HG03066 (cell line): ENCODE measurements at regions not wholly inside any gene's neighbourhood (a gene's known extent, or its start where the extent isn't known, plus 50 kb on each side); places are given as distances from the start of the nearest gene placed in this dataset.
"Not testable (repeated sequence)": the region's sequence is repeated elsewhere in the genome, so short reads cannot be mapped to it uniquely, and the experiment has no call there.

Experiments
- ATAC-seq: cut with Tn5 transposase; IDR thresholded peaks from one replicate; pipeline ENCODE4 v1.9.1; 2021; ENCODE audit warnings: low read depth; ENCODE audit not compliant: unreplicated experiment

DNA sequence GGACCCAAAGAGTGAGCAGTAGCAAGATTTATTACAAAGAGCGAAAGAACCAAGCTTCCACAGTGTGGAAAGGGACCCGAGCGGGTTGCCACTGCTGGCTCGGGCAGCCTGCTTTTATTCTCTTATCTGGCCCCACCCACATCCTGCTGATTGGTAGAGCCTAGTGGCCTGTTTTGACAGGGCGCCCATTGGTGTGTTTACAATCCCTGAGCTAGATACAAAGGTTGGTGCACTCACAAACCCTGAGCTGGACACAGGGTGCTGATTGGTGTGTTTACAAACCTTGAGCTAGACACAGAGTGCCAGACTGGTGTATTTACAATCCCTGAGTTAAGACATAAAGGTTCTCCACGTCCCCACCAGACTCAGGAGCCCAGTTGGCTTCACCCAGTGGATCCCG is 676.9 kb downstream of the SI start:
- not testable (repeated sequence) for ATAC-seq

DNA sequence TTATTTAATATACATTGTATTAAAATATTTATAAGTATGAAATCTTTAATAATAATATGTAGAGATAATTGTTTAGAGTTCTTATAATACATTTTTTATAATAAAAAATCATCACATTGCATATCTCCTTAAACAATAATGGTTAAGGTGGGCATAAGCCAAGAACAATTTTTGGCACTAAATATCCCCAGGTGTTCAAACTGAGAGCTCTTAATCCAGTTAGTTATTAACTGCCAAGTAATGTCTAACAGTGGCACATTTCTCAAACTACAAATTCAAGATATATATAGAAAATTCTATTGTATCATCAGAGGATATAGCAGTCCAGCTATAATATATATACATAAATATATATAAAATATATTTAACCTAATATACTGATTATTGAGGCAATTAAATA is 680.8 kb downstream of the SI start:
- ATAC-seq = no peak

DNA sequence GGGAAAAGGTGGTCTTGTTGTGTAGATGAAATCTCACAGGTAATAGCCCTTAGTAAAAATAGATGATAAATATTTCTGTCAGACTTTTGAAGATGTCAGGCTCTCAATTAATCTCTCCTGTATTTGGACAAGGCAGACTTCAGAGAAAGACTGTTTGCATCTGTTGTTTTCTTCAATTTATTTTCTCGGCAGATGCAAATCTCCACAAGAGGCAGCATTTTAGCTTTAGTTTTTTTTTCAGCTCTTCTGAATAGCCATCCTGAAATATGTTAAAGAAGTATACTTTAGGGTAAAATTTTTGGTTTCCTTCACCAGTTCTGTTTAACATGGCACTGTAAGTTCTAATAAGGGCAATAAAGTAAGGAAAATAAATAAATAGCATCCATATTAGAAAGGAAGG is 685.1 kb downstream of the SI start:
- ATAC-seq = no peak

DNA sequence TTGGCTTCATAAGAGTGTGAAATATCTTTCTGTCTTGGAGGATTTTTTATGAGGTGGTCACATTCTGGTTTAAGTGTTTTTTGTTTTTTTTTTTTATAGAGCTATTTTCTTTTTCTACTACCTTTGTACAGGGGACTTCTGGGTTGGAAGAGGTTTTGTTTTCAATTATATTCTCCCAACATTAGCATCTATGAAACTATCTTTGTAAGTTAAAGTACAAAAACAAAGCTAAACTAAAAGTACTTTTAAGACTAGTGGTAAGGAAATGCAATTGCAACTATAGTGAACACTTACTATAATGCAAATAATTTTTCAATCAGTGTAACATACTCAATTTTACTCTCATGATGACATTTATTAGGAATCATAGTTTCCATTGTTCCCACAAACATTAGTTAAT is 688.2 kb downstream of the SI start:
- ATAC-seq = no peak

DNA sequence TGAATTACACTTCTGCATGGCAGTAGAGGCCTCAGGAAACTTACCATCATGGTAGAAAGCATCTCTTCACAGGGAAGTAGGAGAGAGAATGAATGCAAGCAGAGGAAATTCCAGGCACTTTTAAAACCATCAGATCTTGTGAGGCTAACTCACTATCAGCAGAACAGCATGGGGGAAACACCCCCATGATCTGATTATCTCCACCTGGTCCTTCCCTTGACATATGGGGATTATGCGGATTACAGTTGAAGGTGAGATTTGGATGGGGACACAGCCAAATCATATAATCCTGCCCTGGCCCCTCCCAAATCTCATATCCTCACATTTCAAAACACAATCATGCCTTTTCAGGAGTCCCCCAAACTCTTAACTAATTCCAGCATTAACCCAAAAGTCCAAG is 691.1 kb downstream of the SI start:
- no peak for ATAC-seq

DNA sequence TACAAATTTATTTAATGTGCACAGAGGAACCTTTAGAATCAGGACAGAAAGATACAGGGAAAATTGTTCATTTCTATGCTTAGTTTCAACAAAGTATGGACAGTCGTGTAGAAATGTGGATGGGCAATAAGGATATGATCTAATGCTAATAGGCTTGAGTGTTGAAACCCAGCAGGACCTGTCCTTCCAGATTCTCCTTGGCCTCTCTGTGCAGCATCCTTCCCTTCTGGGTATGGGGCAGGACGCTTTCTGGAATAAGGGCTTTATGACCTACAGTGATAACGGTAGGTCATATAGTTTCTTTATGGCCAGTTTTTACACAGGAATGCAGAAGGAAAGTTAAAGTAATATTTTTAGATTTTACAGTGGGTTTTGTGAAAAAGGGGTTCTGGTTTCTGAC is 698.1 kb downstream of the SI start:
- ATAC-seq = no peak

DNA sequence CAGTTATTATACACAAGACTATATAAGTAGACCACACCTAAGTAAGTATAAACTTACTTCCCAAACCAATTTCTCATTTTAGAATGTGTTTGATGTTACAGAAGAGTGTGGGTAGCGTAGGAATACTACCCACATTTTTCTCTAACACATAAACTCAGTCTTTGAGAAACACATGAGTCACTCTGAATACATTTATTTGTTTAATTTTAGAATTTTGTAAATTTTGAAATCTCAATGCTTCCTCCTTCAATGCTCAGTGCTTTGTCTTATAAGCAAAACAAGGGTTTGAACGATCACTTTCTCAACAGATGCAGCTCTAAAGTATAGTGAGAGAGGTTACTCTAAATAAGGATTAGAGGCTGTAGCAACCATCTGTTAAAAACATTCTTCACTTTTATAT is 700.8 kb downstream of the SI start:
- ATAC-seq = no peak

DNA sequence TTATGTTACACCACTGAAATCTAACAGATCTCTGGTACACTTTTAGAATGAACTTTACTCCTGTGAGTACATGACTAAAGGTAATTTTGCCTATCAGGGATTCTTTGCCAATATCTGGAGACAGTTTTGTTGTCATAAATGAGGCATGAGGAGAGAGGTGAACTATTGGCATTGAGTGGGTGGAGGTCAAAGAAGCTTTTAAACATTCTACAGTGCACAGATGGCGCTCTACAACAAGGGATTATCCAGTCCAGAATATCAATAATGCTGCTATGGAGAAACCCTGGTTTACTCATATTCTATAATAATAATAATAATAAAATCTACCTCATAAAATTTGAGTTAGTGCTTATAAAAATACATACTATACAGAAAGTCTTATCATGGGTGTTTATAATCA is 702.3 kb downstream of the SI start:
- ATAC-seq = no peak

DNA sequence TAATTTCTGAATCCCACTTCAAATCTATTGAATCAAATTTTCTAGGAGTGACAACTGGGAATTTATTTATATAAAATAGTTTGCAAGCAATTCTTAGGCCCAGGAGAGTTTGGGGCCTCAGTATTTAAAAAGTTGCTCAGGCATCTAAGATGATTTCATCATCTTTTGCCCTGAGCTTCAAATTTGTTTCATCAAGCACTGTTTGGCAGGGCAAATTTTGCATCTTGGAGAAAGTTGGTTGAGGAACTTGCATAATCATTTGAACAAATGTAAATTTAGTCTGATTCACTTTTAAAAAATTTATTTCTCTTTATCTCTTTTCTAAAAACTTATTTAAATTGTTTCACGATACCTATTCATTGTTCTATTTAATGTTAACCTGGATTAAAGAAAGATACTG is 702.8 kb downstream of the SI start:
- ATAC-seq = no peak

DNA sequence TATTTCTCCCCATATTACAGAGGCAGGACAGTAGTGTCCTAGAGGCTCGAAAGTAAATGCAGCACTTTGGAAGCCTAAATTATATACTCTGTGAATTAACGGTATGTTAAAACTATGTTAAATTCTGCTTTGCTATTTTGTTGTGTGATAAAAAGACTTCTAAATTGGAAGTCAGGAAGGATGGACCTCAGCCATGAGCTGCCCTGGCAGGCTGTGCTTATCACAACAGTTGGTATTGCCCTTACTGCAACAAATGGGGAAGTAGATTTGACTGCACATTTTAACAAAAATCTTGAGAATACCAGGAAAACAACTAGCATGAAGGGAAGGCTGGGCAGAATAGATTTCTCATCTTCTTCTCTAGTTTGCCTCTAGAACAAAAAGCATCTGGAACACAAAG is 706.6 kb downstream of the SI start:
- ATAC-seq = no peak

DNA sequence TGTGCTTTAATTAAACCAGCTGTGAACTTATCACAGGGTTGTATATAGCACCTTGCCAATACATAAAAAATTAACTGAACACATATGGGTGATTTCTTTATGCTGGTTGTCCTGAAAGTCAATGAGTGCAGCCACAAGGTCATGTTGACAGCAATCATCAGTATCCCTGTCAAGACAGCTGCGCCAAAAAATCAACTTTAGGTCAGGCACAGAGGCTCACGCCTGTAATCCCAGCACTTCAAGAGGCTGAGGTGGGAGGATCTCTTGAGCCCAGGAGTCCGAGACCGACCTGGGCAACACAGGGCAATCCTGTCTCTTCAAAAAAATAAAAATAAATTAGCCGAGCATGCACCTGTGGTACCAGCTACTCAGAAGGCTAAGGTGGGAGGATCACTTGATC is 707.3 kb downstream of the SI start:
- ATAC-seq = no peak

DNA sequence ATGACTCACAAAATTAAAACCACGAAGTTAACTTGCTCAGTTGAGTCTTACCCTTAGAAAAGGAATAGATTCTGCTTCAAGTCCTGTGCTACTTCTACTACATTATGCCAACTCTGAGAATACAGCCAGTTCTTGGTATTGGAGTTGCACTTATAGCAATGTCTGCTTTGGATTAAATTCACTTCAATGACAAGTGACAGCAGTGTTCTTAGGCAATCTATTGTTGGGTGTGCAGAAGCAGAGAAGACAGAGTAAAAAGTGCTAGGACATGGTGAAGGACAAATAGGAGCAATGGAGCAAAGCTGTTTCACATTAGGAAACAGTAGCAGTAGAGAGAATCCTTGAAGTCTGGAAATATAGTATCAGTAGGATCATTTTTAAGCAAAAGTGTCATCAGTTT is 713.1 kb downstream of the SI start:
- ATAC-seq = no peak

DNA sequence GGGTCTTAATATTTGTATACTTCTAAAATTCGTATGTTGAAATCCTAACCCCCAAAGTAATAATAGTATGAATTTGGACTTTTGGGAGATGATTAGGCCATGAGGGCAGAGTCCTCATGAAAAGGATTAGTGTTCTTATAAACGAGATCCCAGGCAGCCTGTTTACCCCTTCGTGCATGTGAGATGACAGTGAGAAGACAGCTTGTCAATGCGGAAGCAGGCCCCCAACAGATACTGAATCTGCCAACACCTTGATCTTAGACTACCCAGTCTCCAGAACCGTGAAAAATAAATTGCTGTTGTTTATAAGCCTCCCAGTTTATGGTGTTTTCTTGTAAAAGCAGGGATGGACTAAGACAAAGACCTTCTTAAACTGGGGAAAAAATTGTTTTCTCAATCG is 714.2 kb downstream of the SI start:
- no peak for ATAC-seq

DNA sequence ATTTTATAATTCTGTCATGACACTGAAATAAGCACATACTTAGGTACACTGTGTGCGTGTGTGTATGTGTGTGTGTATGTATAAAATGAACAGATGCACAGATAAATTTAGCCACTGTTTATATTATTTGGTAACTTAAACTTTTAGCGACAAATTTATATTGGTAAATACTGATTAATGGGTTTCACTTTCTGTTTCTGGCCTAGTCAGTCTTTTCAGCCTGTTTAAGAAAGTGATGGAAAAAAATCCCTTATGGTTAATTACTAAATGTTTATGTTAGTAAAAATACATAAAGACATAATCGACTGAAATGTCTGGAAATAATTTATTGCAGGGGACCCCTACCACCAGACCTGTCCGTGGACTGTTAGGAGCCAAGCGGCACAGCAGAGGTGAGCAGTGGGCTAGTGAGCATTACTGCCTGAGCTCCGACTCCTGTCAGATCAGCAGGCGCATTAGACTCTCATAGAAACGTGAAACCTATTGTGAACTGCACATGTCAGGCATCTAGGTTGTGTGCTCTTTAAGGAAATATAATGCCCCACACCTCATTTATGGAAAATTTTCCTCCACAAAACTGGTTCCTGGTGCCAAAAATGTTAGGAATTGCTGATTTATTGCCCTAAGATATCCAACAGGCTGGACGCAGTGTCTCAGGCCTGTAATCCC is 717.4 kb downstream of the SI start:
- no peak for ATAC-seq

DNA sequence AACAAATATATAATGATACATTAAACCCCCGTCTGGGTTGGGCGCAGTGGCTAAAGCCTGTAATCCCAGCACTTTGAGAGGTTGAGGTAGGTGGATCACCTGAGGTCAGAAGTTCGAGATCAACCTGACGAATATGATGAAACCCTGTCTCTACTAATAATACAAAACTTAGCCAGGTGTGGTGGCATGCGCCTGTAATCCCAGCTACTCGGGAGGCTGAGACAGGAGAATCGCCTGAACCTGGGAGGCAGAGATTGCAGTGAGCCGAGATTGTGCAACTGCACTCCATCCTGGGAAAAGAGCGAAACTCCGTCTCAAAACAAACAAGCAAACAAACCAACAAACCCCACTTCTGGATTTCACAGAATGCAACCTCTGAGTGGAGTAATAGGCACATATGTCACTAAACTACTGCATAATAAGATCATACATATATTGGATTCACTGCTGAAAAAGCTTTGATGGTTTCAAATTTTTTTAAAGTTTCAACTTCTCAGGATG is 718.2 kb downstream of the SI start:
- no peak for ATAC-seq

DNA sequence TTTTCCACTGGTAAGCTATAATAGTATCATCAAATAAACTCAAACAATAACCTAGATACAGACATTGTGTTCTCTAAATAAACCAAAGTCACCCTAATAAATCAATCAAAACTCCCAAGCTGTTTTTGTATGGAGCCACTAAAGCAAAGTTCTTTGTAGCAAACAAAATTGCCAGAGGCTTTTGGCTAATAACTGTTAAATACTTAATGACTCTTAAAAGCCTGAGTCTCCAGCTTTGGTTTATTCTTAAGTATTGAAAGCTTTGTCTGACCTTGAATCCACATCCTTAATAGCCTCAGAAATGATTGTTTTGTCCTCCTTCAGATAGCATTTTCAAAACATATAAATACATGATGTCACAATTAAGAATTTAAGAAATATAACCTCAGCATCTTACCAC is 725.3 kb downstream of the SI start:
- ATAC-seq = no peak

DNA sequence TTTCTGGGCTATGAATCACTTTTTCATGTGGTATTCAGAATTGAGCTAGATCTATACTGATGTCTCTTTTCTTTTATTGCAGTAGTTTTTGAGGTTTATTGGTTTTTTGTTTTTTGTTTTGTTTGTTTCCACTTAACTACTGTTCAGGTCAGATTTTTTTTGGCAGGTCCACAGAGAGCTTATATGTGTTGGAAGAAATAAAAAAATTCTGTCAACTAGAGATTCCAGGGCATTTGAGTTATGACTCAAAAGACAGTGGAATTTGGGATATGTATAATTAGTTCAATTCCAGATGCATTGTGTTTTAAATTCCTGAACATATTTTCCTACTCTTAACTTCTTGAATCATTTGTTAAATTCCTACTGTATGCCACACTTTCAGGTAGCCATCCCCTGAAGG is 727.2 kb downstream of the SI start:
- no peak for ATAC-seq

DNA sequence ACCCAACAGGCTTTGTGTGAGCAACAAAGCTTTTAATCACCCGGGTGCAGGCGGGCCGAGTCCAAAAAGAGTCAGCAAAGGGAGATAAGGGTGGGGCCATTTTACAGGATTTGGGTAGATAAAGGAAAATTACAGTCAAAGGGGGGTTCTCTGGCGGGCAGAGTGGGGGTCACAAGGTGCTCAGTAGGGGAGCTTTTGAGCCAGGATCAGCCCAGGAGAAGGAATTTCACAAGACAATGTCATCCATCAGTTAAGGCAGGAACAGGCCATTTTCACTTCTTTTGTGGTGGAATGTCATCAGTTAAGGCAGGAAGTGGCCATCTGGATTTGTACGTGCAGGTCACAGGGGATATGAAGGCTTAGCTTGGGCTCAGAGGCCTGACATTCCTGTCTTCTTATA is 736.1 kb downstream of the SI start:
- ATAC-seq = not testable (repeated sequence)

DNA sequence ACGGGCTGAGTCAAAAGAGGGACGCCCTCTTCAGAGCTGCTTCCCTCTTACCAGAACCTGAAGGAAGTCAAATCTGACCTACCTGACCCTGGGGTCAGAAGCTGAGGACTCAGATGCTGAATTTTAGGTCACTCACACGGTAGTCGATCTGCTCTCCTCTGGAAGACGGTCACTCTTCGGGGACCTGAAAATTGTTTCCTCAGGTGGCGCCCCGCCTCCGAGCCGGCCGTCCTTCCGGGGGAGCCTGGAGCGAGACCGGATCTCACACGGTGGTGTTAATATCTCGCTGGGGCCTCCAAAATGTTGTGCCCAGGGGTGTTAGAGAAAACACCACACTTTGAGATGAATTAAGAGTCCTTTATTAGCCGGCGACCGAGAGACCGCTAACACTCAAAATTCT is 737.2 kb downstream of the SI start:
- ATAC-seq = no peak

DNA sequence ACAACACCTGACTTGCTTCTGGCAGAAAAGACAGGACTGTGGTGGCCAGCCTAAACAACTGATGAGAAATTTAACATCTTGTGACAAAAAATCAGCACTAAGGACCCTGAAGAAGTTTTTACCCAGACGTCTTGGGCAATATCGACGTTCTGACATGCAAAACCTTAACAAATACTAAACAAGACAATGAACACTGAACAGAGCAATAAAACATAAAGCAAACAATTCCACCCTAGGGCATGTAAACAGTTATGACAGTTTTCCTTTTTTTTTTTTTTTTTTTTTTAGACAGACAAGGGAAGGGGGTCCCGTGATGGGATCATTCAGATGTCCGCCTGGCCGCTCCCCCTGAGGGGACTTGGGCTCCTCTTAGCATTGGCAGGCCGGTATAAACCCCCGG is 738.0 kb downstream of the SI start:
- no peak for ATAC-seq

DNA sequence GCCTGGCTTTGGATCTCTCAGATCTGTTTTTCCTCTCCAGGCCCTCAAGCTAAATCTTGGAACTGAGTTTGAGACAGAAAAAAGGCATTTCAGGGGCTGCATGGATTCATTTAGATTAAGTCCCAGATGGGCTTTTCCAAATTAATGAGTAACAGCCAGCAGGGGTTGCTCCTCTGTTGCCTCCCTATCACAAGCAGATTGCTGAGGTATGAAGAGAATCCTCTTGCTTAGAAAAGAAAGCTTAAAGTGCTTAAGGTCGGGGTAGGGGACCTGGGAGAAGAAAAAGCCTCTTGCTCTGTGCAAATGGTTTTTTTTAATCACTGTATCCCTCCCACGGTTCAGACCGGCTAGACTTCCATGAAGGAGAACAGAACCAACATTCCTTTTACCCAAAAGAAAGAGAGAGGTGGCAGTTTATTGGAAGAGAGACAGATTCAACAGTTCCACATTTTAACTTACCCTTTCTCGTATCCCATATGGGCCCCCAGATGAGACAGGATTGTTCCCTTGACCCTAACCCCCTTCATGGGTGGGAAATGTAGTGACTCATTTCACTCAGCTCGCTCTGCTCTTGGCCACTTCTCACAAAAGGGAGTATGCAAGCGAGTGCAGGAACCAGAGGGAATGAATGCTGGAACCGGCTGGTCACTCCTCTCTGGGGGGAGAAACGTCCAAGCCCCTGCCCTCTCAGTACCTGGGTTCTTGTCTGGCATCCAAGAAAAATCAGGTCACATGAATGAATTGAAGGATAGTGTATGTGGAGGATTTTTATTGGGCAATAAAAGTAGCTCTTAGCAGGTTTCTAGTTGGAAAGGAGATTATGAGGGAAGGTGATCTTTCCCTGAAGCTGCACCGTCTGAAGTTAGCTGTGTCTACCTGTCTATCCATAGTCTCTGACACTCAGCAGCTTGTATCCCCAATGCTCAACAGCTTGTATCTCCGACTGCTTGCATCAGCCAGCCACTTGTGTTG is 745.2 kb downstream of the SI start:
- ATAC-seq = no peak

DNA sequence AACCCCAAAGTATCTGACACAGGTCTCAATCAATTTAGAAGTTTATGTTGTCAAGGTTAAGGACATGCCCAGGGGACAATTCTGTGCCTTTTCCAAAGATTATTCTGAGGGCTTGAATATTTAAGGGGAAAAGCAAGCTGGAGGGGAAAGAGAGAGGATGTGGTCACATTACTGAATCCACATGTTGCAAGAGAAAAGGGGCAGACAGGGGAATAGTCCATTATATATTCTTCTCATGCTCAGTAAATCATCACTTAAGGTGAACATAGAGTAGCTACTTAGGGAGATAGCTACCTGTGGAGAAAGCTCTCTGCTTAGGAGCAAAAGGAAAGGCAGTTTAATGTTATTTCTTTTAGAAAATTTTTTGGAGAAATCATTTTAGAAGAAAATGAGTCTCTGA is 751.6 kb downstream of the SI start:
- no peak for ATAC-seq
